ENCODE measurements at regions not wholly inside any gene's neighbourhood (a gene's known extent, or its start where the extent isn't known, plus 50 kb on each side); places are given as distances from the start of the nearest gene placed in this dataset.

DNA sequence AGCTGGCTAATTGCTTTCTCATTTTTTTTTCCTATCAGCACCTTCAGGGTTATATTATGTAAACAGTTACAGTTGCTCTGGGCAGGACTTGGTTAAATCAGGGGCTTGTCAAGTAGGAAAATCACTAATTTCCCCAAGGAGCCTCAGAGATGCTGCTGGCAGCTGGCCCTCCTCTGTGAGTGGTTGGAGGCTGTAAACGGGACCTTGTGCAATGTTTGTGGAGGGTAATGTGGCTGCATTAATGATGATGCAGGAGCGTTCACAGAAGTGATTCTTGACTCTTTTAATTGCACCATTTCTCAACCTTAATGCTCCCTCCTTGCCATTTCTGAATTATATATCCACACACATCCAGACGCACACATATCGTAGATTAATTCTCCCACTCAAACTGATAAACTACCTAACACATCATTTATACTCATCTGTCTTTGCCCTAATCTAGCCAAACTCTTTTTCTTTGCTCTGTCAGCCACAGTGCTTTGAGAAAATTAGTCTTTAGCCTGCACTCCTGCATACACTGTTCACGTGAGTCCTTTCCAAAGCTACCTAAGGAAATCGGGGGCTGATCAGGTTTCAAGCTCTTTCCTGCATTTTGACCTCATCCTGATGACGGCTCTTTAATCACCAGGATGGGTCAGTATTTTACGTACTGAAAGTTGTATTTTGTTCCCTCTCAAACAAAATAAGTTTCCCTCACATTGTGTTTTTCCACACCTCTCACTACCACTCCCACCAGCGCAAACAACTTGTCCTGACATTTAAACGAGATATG is 154.4 kb upstream of the PIRT start:
- peaks cover 0 to 3% (median 0%) of the 10 kb centered on the region in 4 donors for H3K27me3 ChIP-seq (ENCODE audit: control insufficient read depth in 4 of 4, insufficient read depth in 4 of 4, low read length in 3 of 4)
- DNase-seq (ENCODE audit: low spot score), result no peak
- no peak overlapping the region for H3K4me3 ChIP-seq (ENCODE audit: low read depth in 1 of 3, low read length in 3 of 3)
- no peaks in the 10 kb centered on the region for H3K9me3 ChIP-seq (ENCODE audit: control insufficient read depth in 4 of 4, low read length in 3 of 4)
- 45% methylated on average over 10 of the region's 10 CpGs for WGBS
- no peak overlapping the region for H3K27ac ChIP-seq (ENCODE audit: low read depth in 1 of 2, low read length in 2 of 2)
- TF ChIP-seq, protein P1, sequence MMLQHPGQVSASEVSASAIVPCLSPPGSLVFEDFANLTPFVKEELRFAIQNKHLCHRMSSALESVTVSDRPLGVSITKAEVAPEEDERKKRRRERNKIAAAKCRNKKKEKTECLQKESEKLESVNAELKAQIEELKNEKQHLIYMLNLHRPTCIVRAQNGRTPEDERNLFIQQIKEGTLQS (IDR thresholded peaks at IDR 0.05), result no peak
- TF ChIP-seq, protein P2, sequence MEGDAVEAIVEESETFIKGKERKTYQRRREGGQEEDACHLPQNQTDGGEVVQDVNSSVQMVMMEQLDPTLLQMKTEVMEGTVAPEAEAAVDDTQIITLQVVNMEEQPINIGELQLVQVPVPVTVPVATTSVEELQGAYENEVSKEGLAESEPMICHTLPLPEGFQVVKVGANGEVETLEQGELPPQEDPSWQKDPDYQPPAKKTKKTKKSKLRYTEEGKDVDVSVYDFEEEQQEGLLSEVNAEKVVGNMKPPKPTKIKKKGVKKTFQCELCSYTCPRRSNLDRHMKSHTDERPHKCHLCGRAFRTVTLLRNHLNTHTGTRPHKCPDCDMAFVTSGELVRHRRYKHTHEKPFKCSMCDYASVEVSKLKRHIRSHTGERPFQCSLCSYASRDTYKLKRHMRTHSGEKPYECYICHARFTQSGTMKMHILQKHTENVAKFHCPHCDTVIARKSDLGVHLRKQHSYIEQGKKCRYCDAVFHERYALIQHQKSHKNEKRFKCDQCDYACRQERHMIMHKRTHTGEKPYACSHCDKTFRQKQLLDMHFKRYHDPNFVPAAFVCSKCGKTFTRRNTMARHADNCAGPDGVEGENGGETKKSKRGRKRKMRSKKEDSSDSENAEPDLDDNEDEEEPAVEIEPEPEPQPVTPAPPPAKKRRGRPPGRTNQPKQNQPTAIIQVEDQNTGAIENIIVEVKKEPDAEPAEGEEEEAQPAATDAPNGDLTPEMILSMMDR (IDR thresholded peaks at IDR 0.05; ENCODE audit: low read depth, low read length, missing input control), result no peak
- TF ChIP-seq JUND (IDR thresholded peaks at IDR 0.05) (no peak), MAX (IDR thresholded peaks at IDR 0.05) (no peak), GABPA (IDR thresholded peaks at IDR 0.05 in 1 of 2, conservative IDR thresholded peaks at IDR 0.05 in 1 of 2) (no peak), FOXA1 (IDR thresholded peaks at IDR 0.05) (no peak), HNF4A (conservative IDR thresholded peaks at IDR 0.05) (no peak), FOXA2 (IDR thresholded peaks at IDR 0.05) (no peak), EGR1 (IDR thresholded peaks at IDR 0.05; ENCODE audit: low read depth in 2 of 2) (no peak), TAF1 (conservative IDR thresholded peaks at IDR 0.05) (no peak), ZBTB33 (IDR thresholded peaks at IDR 0.05) (no peak), SP1 (IDR thresholded peaks at IDR 0.05) (no peak), RXRA (IDR thresholded peaks at IDR 0.05) (no peak), RAD21 (IDR thresholded peaks at IDR 0.05) (no peak), HNF4G (IDR thresholded peaks at IDR 0.05) (no peak), NR2F2 (IDR thresholded peaks at IDR 0.05) (no peak), YY1 (IDR thresholded peaks at IDR 0.05) (no peak), REST (IDR thresholded peaks at IDR 0.05) (no peak)
- H3K36me3 ChIP-seq (ENCODE audit: control insufficient read depth in 4 of 4, insufficient read depth in 3 of 4, low read depth in 1 of 4, low read length in 3 of 4), result no peaks in the 10 kb centered on the region
- H3K4me1 ChIP-seq (ENCODE audit: control insufficient read depth in 4 of 4, insufficient read depth in 4 of 4, low read length in 3 of 4), result no peaks in the 10 kb centered on the region
- H3K9ac ChIP-seq (ENCODE audit: low read depth in 1 of 2, low read length in 2 of 2), result no peak overlapping the region
